Body of pancreas (tissue), 4 donors: ENCODE measurements at regions not wholly inside any gene's neighbourhood (a gene's known extent, or its start where the extent isn't known, plus 50 kb on each side); places are given as distances from the start of the nearest gene placed in this dataset.

Source experiments
- ATAC-seq: fragments of 150-250 bp; one replicate; pipeline ENCODE4 v1.9.1; 2016
- DNase-seq, 4 donors: peaks; one replicate each; pipeline ENCODE4 v3.0.0-alpha.2; 2019
- H3K27ac ChIP-seq, 4 donors: fragments of 200-600 bp; sonication (generic); 1 replicate in 3 of 4; 2 replicates in 1 of 4; pipeline versions ENCODE4 v1.5.1 to v1.6.1; 2016 to 2019; ENCODE audit warnings: mild to moderate bottlenecking in 1 of 4, mixed read lengths in 1 of 4, moderate library complexity in 1 of 4
- H3K27me3 ChIP-seq, 2 donors: fragments of 200-600 bp; sonication (generic); one replicate each; pipeline ENCODE4 v1.6.0; 2016; ENCODE audit warnings: mild to moderate bottlenecking in 1 of 2
- H3K36me3 ChIP-seq, 2 donors: fragments of 200-600 bp; sonication (generic); replicated peaks in 1 of 2; 2 replicates each; pipeline ENCODE4 v1.5.1; 2016; ENCODE audit warnings: low read depth in 2 of 2; ENCODE audit not compliant: insufficient read depth in 1 of 2
- H3K4me1 ChIP-seq: fragments of 200-600 bp; sonication (generic); one replicate; pipeline ENCODE4 v1.6.0; 2016
- H3K4me3 ChIP-seq, 2 donors: fragments of 200-600 bp; sonication (generic); 1 replicate in 1 of 2; 2 replicates in 1 of 2; pipeline ENCODE4 v1.5.1; 2016 to 2019
- H3K9me3 ChIP-seq, 3 donors: fragments of 200-600 bp; sonication (generic); 1 replicate in 2 of 3; 2 replicates in 1 of 3; pipeline ENCODE4 v1.5.1; 2016
- CTCF ChIP-seq, 7 experiments: fragments of 450-650 bp in 4 of 7; fragments of 200-600 bp in 3 of 7; sonication (generic) in 3 of 7; IDR thresholded peaks; one replicate each; pipeline ENCODE4 v1.5.1; 2016 to 2019; ENCODE audit warnings: antibody characterized with exemption in 7 of 7
- POLR2A ChIP-seq, 3 donors: fragments of 450-650 bp; IDR thresholded peaks; one replicate each; pipeline ENCODE4 v1.6.1; 2016; ENCODE audit warnings: antibody characterized with exemption in 3 of 3, mild to moderate bottlenecking in 2 of 3
- WGBS, 2 donors: methylation state at CpG; one replicate each; pipeline ENCODE4 v1.1.5; 2017; 5-methylcytosine and 5-hydroxymethylcytosine counted together
- intact Hi-C: fragments of 100-400 bp; cut with DNase I; formaldehyde crosslinking; loops from one replicate; pipeline ENCODE4 v1.15.1; 2023

DNA sequence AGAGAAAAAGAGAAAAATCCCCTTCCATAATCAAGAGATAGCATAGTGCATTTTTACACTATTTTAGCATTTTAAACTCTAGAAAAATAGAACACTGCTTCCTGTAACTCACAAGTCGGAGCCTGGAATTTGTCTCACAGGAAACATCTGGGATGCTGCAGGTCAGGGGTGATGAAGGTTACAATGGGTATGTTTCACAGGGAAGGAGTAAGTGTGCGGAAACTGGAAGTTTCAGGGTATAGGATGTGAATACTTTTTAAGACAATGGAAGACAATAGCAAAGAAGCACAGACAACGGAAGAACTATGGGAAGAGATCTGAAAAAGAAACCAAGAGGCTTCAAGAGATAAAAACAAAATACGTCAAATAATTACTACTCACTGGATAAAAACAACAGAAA lies 361.0 kb upstream of the MARCKS start:
- DNase-seq, result no peak
- 73 to 75% methylated on average over 4 of the region's 4 CpGs for WGBS, 2 donors

GRCh38 chr6:113500221-113500620 lies 356.9 kb upstream of the MARCKS start:
- DNase-seq, result no peak
- Histone ChIP-seq H3K27me3 (no peaks in the 10 kb centered on the region), H3K27ac (no peak overlapping the region), H3K4me3 (no peak overlapping the region), H3K9me3 (peaks cover 0 to 3% (median 0%) of the 10 kb centered on the region in 3 donors), H3K4me1 (no peaks in the 10 kb centered on the region), H3K36me3 (no peaks in the 10 kb centered on the region)
- WGBS, 2 donors, result 35 to 53% methylated on average over 1 of the region's 1 CpG
- intact Hi-C loops, result no loop called here
- no peak for ATAC-seq
- TF ChIP-seq POLR2A (IDR thresholded peaks at IDR 0.05) (no peak), CTCF (IDR thresholded peaks at IDR 0.05) (no peak)

More for the DNA sequence above, 361.0 kb upstream of the MARCKS start:
- Histone ChIP-seq H3K4me3 (no peak overlapping the region), H3K27ac (no peak overlapping the region), H3K4me1 (no peaks in the 10 kb centered on the region), H3K9me3 (no peaks in the 10 kb centered on the region), H3K36me3 (no peaks in the 10 kb centered on the region), H3K27me3 (no peaks in the 10 kb centered on the region)
- intact Hi-C loops, result no loop called here
- ATAC-seq, result no peak
- TF ChIP-seq POLR2A (IDR thresholded peaks at IDR 0.05), result no peak
- no peak for TF ChIP-seq CTCF (IDR thresholded peaks at IDR 0.05)

DNA sequence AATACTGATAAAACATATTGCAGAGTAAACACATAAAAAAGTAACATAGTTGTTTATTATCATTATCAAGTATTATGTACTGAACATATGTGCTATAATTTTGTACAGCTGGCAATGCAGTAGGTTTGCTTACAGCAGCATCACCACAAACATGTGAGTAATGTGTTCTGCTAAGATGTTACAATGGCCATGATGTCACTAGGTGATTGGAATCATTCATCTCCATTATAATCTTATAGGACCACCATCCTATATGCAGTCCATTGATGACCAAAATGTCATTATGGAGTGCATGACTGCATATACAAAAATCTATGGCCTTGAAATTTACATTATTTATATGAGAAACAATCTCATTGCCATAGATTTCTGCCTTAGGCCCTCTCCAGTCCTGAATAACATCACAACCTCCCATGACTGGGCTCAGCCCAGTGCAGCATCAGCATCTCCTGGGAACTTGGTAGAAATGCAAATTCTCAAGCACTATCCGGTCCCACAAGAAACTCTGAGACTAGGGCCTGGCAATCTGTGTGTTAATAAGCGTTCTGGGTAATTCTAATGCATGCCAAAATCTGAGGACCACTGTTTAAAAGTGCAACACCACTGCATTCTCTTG lies 352.0 kb upstream of the MARCKS start:
- H3K36me3 ChIP-seq, result no peaks in the 10 kb centered on the region
- intact Hi-C loops, result no loop called here
- WGBS, 2 donors, result 86 to 94% methylated on average over 2 of the region's 2 CpGs
- no peaks in the 10 kb centered on the region for H3K4me1 ChIP-seq
- no peaks in the 10 kb centered on the region for H3K27me3 ChIP-seq
- H3K9me3 ChIP-seq, result peaks cover 0 to 3% (median 0%) of the 10 kb centered on the region in 3 donors
- DNase-seq, result no peak
- ATAC-seq, result no peak
- no peak overlapping the region for H3K27ac ChIP-seq
- no peak overlapping the region for H3K4me3 ChIP-seq
- TF ChIP-seq CTCF (IDR thresholded peaks at IDR 0.05), result no peak
- no peak for TF ChIP-seq POLR2A (IDR thresholded peaks at IDR 0.05)

- Histone ChIP-seq H3K36me3 (no peaks in the 10 kb centered on the region), H3K9me3 (peaks cover 0 to 3% (median 0%) of the 10 kb centered on the region in 3 donors), H3K4me3 (no peak overlapping the region), H3K4me1 (no peaks in the 10 kb centered on the region), H3K27me3 (no peaks in the 10 kb centered on the region), H3K27ac (no peak overlapping the region)
- DNase-seq (no peak), ATAC-seq (no peak)
- TF ChIP-seq CTCF (IDR thresholded peaks at IDR 0.05) (no peak), POLR2A (IDR thresholded peaks at IDR 0.05) (no peak)
- 71 to 72% methylated on average over 3 of the region's 3 CpGs for WGBS, 2 donors
- intact Hi-C loops, result no loop called here
Observed at GRCh38 chr6:113508249-113508648, 348.9 kb upstream of the MARCKS start.

DNA sequence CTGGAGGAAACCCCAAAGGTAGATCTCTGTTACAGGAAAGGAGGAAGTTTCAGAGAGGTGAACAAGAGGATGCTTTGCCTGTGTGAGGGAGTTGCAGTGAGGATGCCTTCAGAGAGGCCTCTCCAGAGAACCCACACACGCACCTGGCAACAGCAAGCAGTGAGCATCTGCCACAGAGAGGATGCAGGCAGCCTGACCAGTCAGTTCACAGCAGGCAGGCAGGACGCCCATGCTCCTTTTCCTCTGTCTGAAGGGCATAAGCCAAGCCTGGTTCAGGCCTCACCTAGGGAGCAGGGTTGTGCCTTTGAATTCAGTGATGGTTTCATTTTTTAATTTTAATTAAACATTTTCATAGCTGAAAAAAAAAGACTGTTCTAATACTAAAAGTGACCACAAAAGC lies 346.0 kb upstream of the MARCKS start:
- ATAC-seq, result no peak
- DNase-seq, result no peak
- Histone ChIP-seq H3K4me3 (no peak overlapping the region), H3K36me3 (no peaks in the 10 kb centered on the region), H3K9me3 (no peaks in the 10 kb centered on the region), H3K4me1 (no peaks in the 10 kb centered on the region), H3K27ac (no peak overlapping the region), H3K27me3 (no peaks in the 10 kb centered on the region)
- 88 to 90% methylated on average over 1 to 2 of the region's 2 CpGs for WGBS, 2 donors
- TF ChIP-seq CTCF (IDR thresholded peaks at IDR 0.05), result no peak
- TF ChIP-seq POLR2A (IDR thresholded peaks at IDR 0.05), result no peak
- intact Hi-C loops, result no loop called here
